Right cardiac atrium (tissue), 5 donors: ENCODE measurements at regions not wholly inside any gene's neighbourhood (a gene's known extent, or its start where the extent isn't known, plus 50 kb on each side); places are given as distances from the start of the nearest gene placed in this dataset.

ENCODE experiments used
- ATAC-seq, 2 donors: fragments of 200-7000 bp; cut with Tn5 transposase; one replicate each; pipeline versions ENCODE4 v1.8.0 to v1.9.1; 2020; ENCODE audit warnings: moderate library complexity in 2 of 2, mild to moderate bottlenecking in 1 of 2
- DNase-seq, 3 donors: peaks; one replicate each; pipeline ENCODE4 v3.0.0-alpha.2; 2020
- H3K27ac ChIP-seq: one replicate; pipeline ENCODE4 v1.5.1; 2013; ENCODE audit warnings: mild to moderate bottlenecking, low read length, control low read depth, moderate library complexity
- H3K27me3 ChIP-seq: one replicate; pipeline ENCODE4 v1.6.1; 2013; ENCODE audit not compliant: control insufficient read depth, insufficient read depth
- H3K4me1 ChIP-seq: one replicate; pipeline ENCODE4 v1.6.1; 2013; ENCODE audit warnings: low read length; ENCODE audit not compliant: control insufficient read depth, insufficient read depth
- H3K4me3 ChIP-seq: one replicate; pipeline ENCODE4 v1.5.1; 2013; ENCODE audit warnings: low read length, control low read depth
- H3K9me3 ChIP-seq: one replicate; pipeline ENCODE4 v1.6.1; 2013; ENCODE audit warnings: low read length; ENCODE audit not compliant: control insufficient read depth
- WGBS: extraction: QIAGEN DNeasy Blood & Tissue Kit; methylation state at CpG from one replicate; pipeline ENCODE4 v1.1.7; 2013; 5-methylcytosine and 5-hydroxymethylcytosine counted together
- intact Hi-C, 4 donors: fragments of 100-400 bp; cut with DNase I; formaldehyde crosslinking; loops; one replicate each; pipeline versions ENCODE4 v1.11.0 to v1.14.0; 2022 to 2023
- donor health status: healthy with polysubstance abuse.
- donor health status: DM: no; HTN: yes; CAD: no.
- donor health status: DM: no; HTN: no; CAD: no.
- donor health status: DM: no; HTN: yes; CAD: no; lungs with severe emphysema.
- donor health status: DM: yes; HTN: yes; CAD: no.

GRCh38 chr1:173414539-173415226, 62.5 kb upstream of the PRDX6 start:
- H3K27me3 ChIP-seq, result no peaks in the 10 kb centered on the region
- WGBS, result 80% methylated on average over 5 of the region's 5 CpGs
- peak; percentile 13 to 42 for ATAC-seq
- intact Hi-C loops, result loop anchor here in 1 of 4 donors (10.0 kb wide), 1 partner anchor 160 kb away; no protein-coding TSS in a partner anchor
- DNase-seq, result no peak
- H3K9me3 ChIP-seq, result no peaks in the 10 kb centered on the region
- no peak overlapping the region for H3K4me3 ChIP-seq
- peak overlapping the region; percentile 25 for H3K27ac ChIP-seq
- peaks cover 4% of the 10 kb centered on the region for H3K4me1 ChIP-seq

- H3K9me3 ChIP-seq, result no peaks in the 10 kb centered on the region
- no peak overlapping the region for H3K4me3 ChIP-seq
- DNase-seq, result no peak
- H3K27me3 ChIP-seq, result no peaks in the 10 kb centered on the region
- peaks cover 4% of the 10 kb centered on the region for H3K4me1 ChIP-seq
- 81% methylated on average over 3 of the region's 3 CpGs for WGBS
- intact Hi-C loops, result loop anchor here in 1 of 4 donors (10.0 kb wide), 1 partner anchor 161 kb away; no protein-coding TSS in a partner anchor
- no peak for ATAC-seq
- H3K27ac ChIP-seq, result no peak overlapping the region
These were observed 61.6 kb upstream of the PRDX6 start for GRCh38 chr1:173415490-173415889.

GRCh38 chr1:173415905-173416450, 61.2 kb upstream of the PRDX6 start:
- 70% methylated on average over 5 of the region's 5 CpGs for WGBS
- peaks cover 4% of the 10 kb centered on the region for H3K4me1 ChIP-seq
- no peaks in the 10 kb centered on the region for H3K27me3 ChIP-seq
- no peak for DNase-seq
- ATAC-seq, result no peak
- intact Hi-C loops, result loop anchor here in 1 of 4 donors (10.0 kb wide), 1 partner anchor 161 kb away; no protein-coding TSS in a partner anchor
- H3K4me3 ChIP-seq, result no peak overlapping the region
- H3K27ac ChIP-seq, result no peak overlapping the region
- no peaks in the 10 kb centered on the region for H3K9me3 ChIP-seq

- 79% methylated on average over 1 of the region's 1 CpG for WGBS
- no peak for DNase-seq
- intact Hi-C loops, result loop anchor here in 1 of 4 donors (10.0 kb wide), 1 partner anchor 163 kb away; no protein-coding TSS in a partner anchor
- H3K27ac ChIP-seq, result no peak overlapping the region
- ATAC-seq, result no peak
- no peaks in the 10 kb centered on the region for H3K9me3 ChIP-seq
- no peak overlapping the region for H3K4me3 ChIP-seq
- no peaks in the 10 kb centered on the region for H3K27me3 ChIP-seq
- H3K4me1 ChIP-seq, result peaks cover 2% of the 10 kb centered on the region
These were observed 59.6 kb upstream of the PRDX6 start for GRCh38 chr1:173417563-173417962.

- Histone ChIP-seq H3K27me3 (no peaks in the 10 kb centered on the region), H3K4me1 (peaks cover 2% of the 10 kb centered on the region), H3K27ac (no peak overlapping the region), H3K4me3 (no peak overlapping the region), H3K9me3 (no peaks in the 10 kb centered on the region)
- intact Hi-C loops, result loop anchor here in 1 of 4 donors (10.0 kb wide), 1 partner anchor 164 kb away; no protein-coding TSS in a partner anchor
- DNase-seq, result no peak
- 79% methylated on average over 11 of the region's 11 CpGs for WGBS
- ATAC-seq, result no peak
These were observed 58.8 kb upstream of the PRDX6 start for GRCh38 chr1:173418107-173418985.

- 11% methylated on average over 7 of the region's 7 CpGs for WGBS
- peak overlapping the region; percentile 1 for H3K27ac ChIP-seq
- intact Hi-C loops, result loop anchor here in 1 of 4 donors (10.0 kb wide), 1 partner anchor 294 kb away; the partner anchor contains the start of gene KLHL20
- no peaks in the 10 kb centered on the region for H3K4me1 ChIP-seq
- DNase-seq, result peak; percentile 63 to 81 (median 72)
- H3K27me3 ChIP-seq, result no peaks in the 10 kb centered on the region
- H3K4me3 ChIP-seq, result no peak overlapping the region
- peak; percentile 86 to 89 for ATAC-seq
- no peaks in the 10 kb centered on the region for H3K9me3 ChIP-seq
These were observed 56.8 kb upstream of the PRDX6 start for GRCh38 chr1:173420330-173420806.

- H3K9me3 ChIP-seq, result no peaks in the 10 kb centered on the region
- H3K4me1 ChIP-seq, result no peaks in the 10 kb centered on the region
- no peak for ATAC-seq
- WGBS, result 72% methylated on average over 4 of the region's 4 CpGs
- H3K27me3 ChIP-seq, result no peaks in the 10 kb centered on the region
- no peak for DNase-seq
- intact Hi-C loops, result loop anchor here in 1 of 4 donors (10.0 kb wide), 1 partner anchor 294 kb away; the partner anchor contains the start of gene KLHL20
- no peak overlapping the region for H3K4me3 ChIP-seq
- H3K27ac ChIP-seq, result no peak overlapping the region
These were observed 55.8 kb upstream of the PRDX6 start for GRCh38 chr1:173421286-173421685.

- intact Hi-C loops, result loop anchor here in 1 of 4 donors (10.0 kb wide), 1 partner anchor 293 kb away; the partner anchor contains the start of gene KLHL20
- Histone ChIP-seq H3K27me3 (no peaks in the 10 kb centered on the region), H3K27ac (no peak overlapping the region), H3K9me3 (no peaks in the 10 kb centered on the region), H3K4me3 (no peak overlapping the region), H3K4me1 (no peaks in the 10 kb centered on the region)
- 80% methylated on average over 4 of the region's 4 CpGs for WGBS
- ATAC-seq (no peak), DNase-seq (no peak)
These were observed 55.3 kb upstream of the PRDX6 start for GRCh38 chr1:173421789-173422188.

GRCh38 chr1:173422456-173422976, 54.6 kb upstream of the PRDX6 start:
- Histone ChIP-seq H3K27me3 (no peaks in the 10 kb centered on the region), H3K9me3 (no peaks in the 10 kb centered on the region), H3K4me1 (no peaks in the 10 kb centered on the region), H3K4me3 (no peak overlapping the region), H3K27ac (no peak overlapping the region)
- ATAC-seq (peak; percentile 31 to 59), DNase-seq (no peak)
- WGBS, result 75% methylated on average over 5 of the region's 5 CpGs
- intact Hi-C loops, result loop anchor here in 1 of 4 donors (10.0 kb wide), 1 partner anchor 292 kb away; the partner anchor contains the start of gene KLHL20

- DNase-seq, result no peak
- Histone ChIP-seq H3K4me1 (no peaks in the 10 kb centered on the region), H3K9me3 (no peaks in the 10 kb centered on the region), H3K4me3 (no peak overlapping the region), H3K27ac (no peak overlapping the region), H3K27me3 (no peaks in the 10 kb centered on the region)
- intact Hi-C loops, result loop anchor here in 1 of 4 donors (10.0 kb wide), 1 partner anchor 292 kb away; the partner anchor contains the start of gene KLHL20
- ATAC-seq, result no peak
- 71% methylated on average over 1 of the region's 1 CpG for WGBS
These were observed 53.8 kb upstream of the PRDX6 start for GRCh38 chr1:173423291-173423690.
